Peyer's patch (tissue), 4 donors: ENCODE measurements at regions not wholly inside any gene's neighbourhood (a gene's known extent, or its start where the extent isn't known, plus 50 kb on each side); places are given as distances from the start of the nearest gene placed in this dataset.

Source experiments
- CTCF ChIP-seq, 6 experiments: fragments of 450-650 bp in 4 of 6; fragments of 200-600 bp in 2 of 6; sonication (generic) in 1 of 6; IDR thresholded peaks; one replicate each; pipeline ENCODE4 v1.5.1; 2017 to 2019; ENCODE audit warnings: antibody characterized with exemption in 6 of 6, mild to moderate bottlenecking in 3 of 6, moderate library complexity in 1 of 6
- POLR2A ChIP-seq, 2 donors: fragments of 450-650 bp; IDR thresholded peaks; one replicate each; pipeline ENCODE4 v1.5.1; 2017; ENCODE audit warnings: antibody characterized with exemption in 2 of 2, mild to moderate bottlenecking in 2 of 2, moderate library complexity in 2 of 2

- TF ChIP-seq POLR2A (IDR thresholded peaks at IDR 0.05) (no peak), CTCF (IDR thresholded peaks at IDR 0.05) (no peak)
Measured at GRCh38 chr6:66232890-66233289, 525.9 kb upstream of the EYS start.
